MM.1S (cell line): ENCODE measurements at regions not wholly inside any gene's neighbourhood (a gene's known extent, or its start where the extent isn't known, plus 50 kb on each side); places are given as distances from the start of the nearest gene placed in this dataset.
"Not testable (repeated sequence)": the region's sequence is repeated elsewhere in the genome, so short reads cannot be mapped to it uniquely, and the experiment has no call there.

Experiments used
- DNase-seq: peaks from one replicate; pipeline ENCODE4 v3.0.0-alpha.2; 2015
- H2AFZ ChIP-seq: fragments of 300-600 bp; sonication (generic); 2 replicates; pipeline ENCODE4 v1.6.0; 2016; ENCODE audit warnings: antibody characterized with exemption, low read length
- H3F3A ChIP-seq: fragments of 300-600 bp; sonication (generic); 2 replicates; pipeline ENCODE4 v1.6.1; 2016; ENCODE audit warnings: mild to moderate bottlenecking, antibody characterized with exemption, low read length, moderate library complexity, mixed read lengths; ENCODE audit not compliant: insufficient read depth
- H3K27ac ChIP-seq: fragments of 300-600 bp; sonication (generic); 2 replicates; pipeline ENCODE4 v1.5.1; 2016; ENCODE audit warnings: mild to moderate bottlenecking, low read length
- H3K27me3 ChIP-seq: fragments of 300-600 bp; sonication (generic); replicated peaks from 2 replicates; pipeline ENCODE4 v1.6.0; 2016; ENCODE audit warnings: low read length; ENCODE audit not compliant: insufficient read depth
- H3K36me3 ChIP-seq: fragments of 300-600 bp; sonication (generic); replicated peaks from 2 replicates; pipeline ENCODE4 v1.6.1; 2016; ENCODE audit warnings: mild to moderate bottlenecking, low read length, mixed read lengths; ENCODE audit not compliant: insufficient read depth
- H3K4me1 ChIP-seq: fragments of 300-600 bp; sonication (generic); 2 replicates; pipeline ENCODE4 v1.6.1; 2016; ENCODE audit warnings: low read length, mixed read lengths
- H3K4me2 ChIP-seq: fragments of 300-600 bp; sonication (generic); 2 replicates; pipeline ENCODE4 v1.6.0; 2016; ENCODE audit warnings: low read depth, low read length
- H3K4me3 ChIP-seq: fragments of 300-600 bp; sonication (generic); 2 replicates; pipeline ENCODE4 v1.5.1; 2016; ENCODE audit warnings: low read length, mixed read lengths
- H3K79me2 ChIP-seq: fragments of 300-600 bp; sonication (generic); 2 replicates; pipeline ENCODE4 v1.6.1; 2016; ENCODE audit warnings: mixed run types, low read length, mixed read lengths
- H3K9ac ChIP-seq: fragments of 300-600 bp; sonication (generic); 2 replicates; pipeline ENCODE4 v1.6.1; 2016; ENCODE audit warnings: low read length, mixed read lengths
- H3K9me2 ChIP-seq: fragments of 300-600 bp; sonication (generic); replicated peaks from 2 replicates; pipeline ENCODE4 v1.6.1; 2016; ENCODE audit warnings: mild to moderate bottlenecking, low read length, mixed read lengths; ENCODE audit not compliant: insufficient read depth
- H3K9me3 ChIP-seq: fragments of 300-600 bp; sonication (generic); replicated peaks from 2 replicates; pipeline ENCODE4 v1.6.1; 2016; ENCODE audit warnings: mild to moderate bottlenecking, low read length, mixed read lengths; ENCODE audit not compliant: insufficient read depth
- H4K20me1 ChIP-seq: fragments of 300-600 bp; sonication (generic); 2 replicates; pipeline ENCODE4 v1.6.1; 2016; ENCODE audit warnings: mild to moderate bottlenecking, low read length, moderate library complexity, mixed read lengths; ENCODE audit not compliant: insufficient read depth
- EZH2 ChIP-seq: fragments of 300-600 bp; sonication (generic); optimal IDR thresholded peaks from 2 replicates; pipeline ENCODE3; 2017; ENCODE audit warnings: low read depth, mild to moderate bottlenecking, antibody characterized with exemption, low read length, mixed read lengths
- EZH2phosphoT487 ChIP-seq: fragments of 300-600 bp; sonication (generic); IDR thresholded peaks from 2 replicates; pipeline ENCODE4 v1.6.1; 2018; ENCODE audit warnings: antibody characterized with exemption, low read length
- TF ChIP-seq, protein P1 (sequence below): fragments of 300-600 bp; sonication (generic); IDR thresholded peaks from 2 replicates; pipeline ENCODE4 v1.5.1; 2016; ENCODE audit warnings: antibody characterized with exemption, low read length, mixed read lengths

DNA sequence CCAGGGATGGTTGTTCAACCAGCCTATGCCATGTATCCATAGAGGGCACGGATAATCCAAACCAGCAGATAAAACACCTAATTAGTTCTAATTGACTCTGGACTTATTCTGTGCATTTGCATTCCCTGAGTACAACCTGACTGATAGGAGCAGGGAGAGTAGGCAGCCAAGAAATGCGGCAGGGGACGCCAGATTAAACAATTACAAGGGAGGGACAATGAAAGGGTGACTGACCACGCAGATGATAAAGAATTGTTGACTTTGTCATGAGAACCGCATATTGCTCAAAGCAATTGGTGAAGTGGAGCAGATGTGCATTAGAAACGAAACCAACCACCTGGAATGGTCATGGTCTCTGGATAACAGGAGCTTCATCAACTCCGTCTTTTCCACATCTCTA, 369.1 kb upstream of the FRG2C start:
- no peaks in the 10 kb centered on the region for H3K27me3 ChIP-seq
- no peaks in the 10 kb centered on the region for H3K4me1 ChIP-seq
- TF ChIP-seq EZH2 (no peak), EZH2phosphoT487 (no peak)
- TF ChIP-seq, protein P1, sequence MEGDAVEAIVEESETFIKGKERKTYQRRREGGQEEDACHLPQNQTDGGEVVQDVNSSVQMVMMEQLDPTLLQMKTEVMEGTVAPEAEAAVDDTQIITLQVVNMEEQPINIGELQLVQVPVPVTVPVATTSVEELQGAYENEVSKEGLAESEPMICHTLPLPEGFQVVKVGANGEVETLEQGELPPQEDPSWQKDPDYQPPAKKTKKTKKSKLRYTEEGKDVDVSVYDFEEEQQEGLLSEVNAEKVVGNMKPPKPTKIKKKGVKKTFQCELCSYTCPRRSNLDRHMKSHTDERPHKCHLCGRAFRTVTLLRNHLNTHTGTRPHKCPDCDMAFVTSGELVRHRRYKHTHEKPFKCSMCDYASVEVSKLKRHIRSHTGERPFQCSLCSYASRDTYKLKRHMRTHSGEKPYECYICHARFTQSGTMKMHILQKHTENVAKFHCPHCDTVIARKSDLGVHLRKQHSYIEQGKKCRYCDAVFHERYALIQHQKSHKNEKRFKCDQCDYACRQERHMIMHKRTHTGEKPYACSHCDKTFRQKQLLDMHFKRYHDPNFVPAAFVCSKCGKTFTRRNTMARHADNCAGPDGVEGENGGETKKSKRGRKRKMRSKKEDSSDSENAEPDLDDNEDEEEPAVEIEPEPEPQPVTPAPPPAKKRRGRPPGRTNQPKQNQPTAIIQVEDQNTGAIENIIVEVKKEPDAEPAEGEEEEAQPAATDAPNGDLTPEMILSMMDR, result no peak

GRCh38 chr3:75296858-75297257, 367.3 kb upstream of the FRG2C start:
- no peaks in the 10 kb centered on the region for H3K79me2 ChIP-seq
- DNase-seq, result no peak
- H3K9me3 ChIP-seq, result no peaks in the 10 kb centered on the region
- H3K4me1 ChIP-seq, result no peaks in the 10 kb centered on the region
- H3K27me3 ChIP-seq, result no peaks in the 10 kb centered on the region
- H3F3A ChIP-seq, result no peaks in the 10 kb centered on the region
- TF ChIP-seq EZH2phosphoT487, result no peak
- TF ChIP-seq, protein P1, result no peak
- TF ChIP-seq EZH2, result no peak
- no peak overlapping the region for H3K27ac ChIP-seq
- H3K36me3 ChIP-seq, result no peaks in the 10 kb centered on the region
- no peak overlapping the region for H3K4me3 ChIP-seq
- no peak overlapping the region for H3K4me2 ChIP-seq
- no peak overlapping the region for H2AFZ ChIP-seq
- no peak overlapping the region for H3K9ac ChIP-seq
- H3K9me2 ChIP-seq, result no peaks in the 10 kb centered on the region
- H4K20me1 ChIP-seq, result no peaks in the 10 kb centered on the region

More for the DNA sequence above, 369.1 kb upstream of the FRG2C start:
- Histone ChIP-seq H3K9ac (no peak overlapping the region), H3K4me3 (no peak overlapping the region), H4K20me1 (no peaks in the 10 kb centered on the region), H3F3A (no peaks in the 10 kb centered on the region), H3K9me2 (no peaks in the 10 kb centered on the region), H3K79me2 (no peaks in the 10 kb centered on the region), H3K27ac (no peak overlapping the region), H2AFZ (no peak overlapping the region), H3K36me3 (no peaks in the 10 kb centered on the region), H3K4me2 (no peak overlapping the region), H3K9me3 (no peaks in the 10 kb centered on the region)
- DNase-seq, result no peak

DNA sequence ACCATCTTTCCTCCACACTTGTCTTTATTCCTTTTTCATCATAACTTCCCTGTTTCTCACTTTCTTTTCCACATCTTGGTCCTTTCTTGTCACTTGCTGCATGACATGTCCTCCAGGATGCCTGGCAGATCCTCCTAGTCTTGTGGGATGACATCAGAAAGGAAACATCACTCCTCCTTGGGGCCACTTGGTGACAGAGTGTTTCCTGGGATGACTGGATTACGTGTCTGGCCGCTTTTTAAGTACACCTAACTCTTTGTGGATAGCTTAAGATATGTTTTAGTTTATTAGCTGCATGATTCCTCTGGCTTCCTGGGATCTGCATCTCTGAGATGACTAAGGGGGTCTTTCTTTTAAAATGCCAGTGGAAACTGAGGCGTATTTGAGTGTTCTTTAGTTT, 363.5 kb upstream of the FRG2C start:
- Histone ChIP-seq H3K4me1 (no peaks in the 10 kb centered on the region), H3K9ac (no peak overlapping the region), H3K4me3 (no peak overlapping the region), H3K79me2 (no peaks in the 10 kb centered on the region), H4K20me1 (no peaks in the 10 kb centered on the region), H2AFZ (no peak overlapping the region), H3K27me3 (no peaks in the 10 kb centered on the region), H3K36me3 (no peaks in the 10 kb centered on the region), H3K27ac (no peak overlapping the region), H3K9me3 (no peaks in the 10 kb centered on the region), H3K4me2 (no peak overlapping the region), H3F3A (no peaks in the 10 kb centered on the region), H3K9me2 (no peaks in the 10 kb centered on the region)
- no peak for DNase-seq
- TF ChIP-seq, protein P1, result no peak
- no peak for TF ChIP-seq EZH2phosphoT487
- TF ChIP-seq EZH2, result no peak

GRCh38 chr3:75301050-75301449, 363.1 kb upstream of the FRG2C start:
- not testable (repeated sequence) for H3K79me2 ChIP-seq, H3K9me2 ChIP-seq, H3K27me3 ChIP-seq, H3K4me1 ChIP-seq, H3K4me3 ChIP-seq, H4K20me1 ChIP-seq, H3K27ac ChIP-seq, H3K9me3 ChIP-seq, H3K4me2 ChIP-seq, H3F3A ChIP-seq, H2AFZ ChIP-seq, DNase-seq, H3K9ac ChIP-seq, H3K36me3 ChIP-seq
